HS-27A (cell line): ENCODE measurements at regions not wholly inside any gene's neighbourhood (a gene's known extent, or its start where the extent isn't known, plus 50 kb on each side); places are given as distances from the start of the nearest gene placed in this dataset.
A peak's percentile ranks its signal among the peaks of the same experiment; 100 is the strongest.

ENCODE experiments used
- DNase-seq: peaks from one replicate; pipeline ENCODE4 v3.0.0-alpha.2; 2012; ENCODE audit warnings: low read depth, missing footprints

DNA sequence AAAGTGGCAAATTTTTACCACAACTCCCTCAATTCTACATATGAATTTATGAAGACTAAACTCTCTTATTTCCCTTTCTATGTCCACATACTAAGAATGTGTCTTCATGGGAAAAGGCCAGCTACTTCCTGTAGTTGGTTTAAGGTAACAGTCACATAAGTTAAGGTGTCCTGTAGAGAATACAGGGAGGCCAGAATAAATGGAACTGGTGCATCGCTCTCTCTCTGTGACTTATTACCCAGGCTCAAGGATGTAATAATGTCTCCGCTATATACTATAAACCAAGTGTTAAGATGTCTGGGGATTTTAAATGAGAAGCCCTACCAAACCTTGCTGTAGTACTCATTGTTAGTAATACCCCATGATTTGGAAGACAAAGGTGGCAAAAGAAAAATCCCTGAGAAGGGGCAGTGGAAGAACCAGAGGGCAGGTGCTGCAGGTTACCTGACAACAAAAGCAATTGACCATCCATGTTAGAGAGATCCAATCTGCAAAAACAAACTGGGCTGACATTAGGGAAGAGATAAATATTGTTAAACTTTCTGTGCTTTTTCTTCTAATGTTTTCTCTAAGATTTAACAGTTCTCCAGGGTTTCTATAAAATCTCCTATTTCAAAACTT is 372.8 kb downstream of the TMX3 start:
- no peak for DNase-seq

DNA sequence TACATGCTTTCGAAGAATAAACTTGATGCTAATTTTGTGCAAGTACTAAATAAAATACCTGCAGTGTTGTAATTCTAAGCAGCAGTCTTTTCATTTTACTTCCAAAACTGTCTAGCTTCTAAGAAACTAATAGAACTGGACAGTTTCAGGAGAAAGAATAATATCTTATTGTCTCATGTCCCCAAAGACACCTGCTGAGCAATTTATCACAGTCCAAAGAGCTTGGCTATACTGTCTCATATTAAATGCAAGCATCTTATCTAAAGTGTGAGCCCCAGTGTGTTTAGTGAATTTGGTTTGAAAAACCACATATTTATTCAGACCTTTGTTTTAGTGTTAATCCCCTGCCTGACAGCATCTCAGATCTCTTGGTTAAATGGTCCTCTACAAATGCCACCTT is 374.3 kb downstream of the TMX3 start:
- no peak for DNase-seq

DNA sequence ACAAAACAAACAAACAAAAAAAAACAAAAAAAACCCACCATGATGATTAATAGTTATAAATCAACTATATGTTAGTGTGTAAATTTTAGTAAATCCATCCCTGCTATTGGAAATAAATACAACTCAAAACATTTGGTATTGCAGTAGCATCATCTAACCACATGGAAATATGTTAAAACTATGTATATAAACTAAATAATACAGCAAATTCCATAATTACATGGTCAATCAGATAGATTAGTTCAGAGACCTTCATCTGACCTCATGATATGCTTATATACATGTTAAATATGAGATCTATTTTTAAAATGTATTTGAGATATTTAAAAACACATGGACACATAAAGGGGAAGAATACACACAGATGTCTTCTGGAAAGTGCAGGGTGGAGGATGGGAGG is 384.2 kb downstream of the TMX3 start:
- no peak for DNase-seq

DNA sequence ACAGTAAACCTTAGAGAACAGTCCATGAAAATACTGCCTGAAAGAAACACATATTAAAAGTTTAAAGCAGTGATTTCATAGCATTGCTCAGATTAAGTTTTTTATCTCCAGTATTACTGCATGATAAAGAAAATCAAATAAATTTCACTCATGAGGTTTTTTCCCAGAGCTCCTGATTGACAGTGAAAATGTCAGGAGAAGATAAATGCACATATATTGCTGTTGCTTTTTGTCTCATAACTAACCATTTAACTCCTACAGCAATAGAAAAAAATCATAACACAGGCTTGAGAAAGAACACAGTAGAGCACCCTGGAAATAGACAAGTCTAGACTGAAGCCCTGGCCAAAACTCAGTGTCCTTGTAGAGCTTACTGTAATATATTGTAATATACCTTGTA is 391.0 kb downstream of the TMX3 start:
- no peak for DNase-seq

DNA sequence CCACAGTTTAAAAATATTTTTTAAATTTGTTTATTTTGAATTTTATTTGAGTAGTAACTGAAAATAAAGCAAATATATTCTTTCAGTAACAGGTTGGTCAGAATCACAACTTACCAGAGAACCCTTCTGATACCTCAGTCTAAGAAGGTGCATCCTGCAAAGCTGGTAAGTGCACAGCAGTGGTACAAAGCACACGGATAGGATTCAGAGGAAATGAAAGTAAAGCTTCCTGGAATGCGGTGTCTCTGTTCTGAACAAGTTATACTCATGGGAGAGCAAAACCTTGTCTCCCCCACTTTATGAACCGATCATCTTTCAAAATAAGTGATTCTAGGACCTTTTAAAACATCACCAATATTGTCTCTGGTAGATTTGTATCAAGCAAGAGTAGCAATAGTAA is 398.3 kb downstream of the TMX3 start:
- no peak for DNase-seq

DNA sequence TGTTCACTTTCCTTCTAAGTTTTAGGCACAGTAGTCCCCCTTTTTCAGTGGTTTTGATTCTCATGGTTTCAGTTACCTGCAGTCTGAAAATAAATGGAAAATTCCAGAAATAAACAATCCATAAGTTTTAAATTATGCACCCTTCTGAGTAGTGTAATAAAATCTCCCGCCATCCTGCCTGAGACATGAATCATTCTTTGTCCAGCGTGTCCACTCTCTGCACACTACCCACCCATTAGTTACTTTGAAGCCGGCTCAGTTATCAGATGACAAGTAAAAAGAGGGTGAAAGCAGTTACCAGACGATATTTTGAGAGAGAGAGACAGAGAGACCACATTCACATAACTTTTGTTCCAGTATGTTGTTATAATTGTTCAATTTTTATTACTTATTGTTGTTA is 400.5 kb downstream of the TMX3 start:
- no peak for DNase-seq

DNA sequence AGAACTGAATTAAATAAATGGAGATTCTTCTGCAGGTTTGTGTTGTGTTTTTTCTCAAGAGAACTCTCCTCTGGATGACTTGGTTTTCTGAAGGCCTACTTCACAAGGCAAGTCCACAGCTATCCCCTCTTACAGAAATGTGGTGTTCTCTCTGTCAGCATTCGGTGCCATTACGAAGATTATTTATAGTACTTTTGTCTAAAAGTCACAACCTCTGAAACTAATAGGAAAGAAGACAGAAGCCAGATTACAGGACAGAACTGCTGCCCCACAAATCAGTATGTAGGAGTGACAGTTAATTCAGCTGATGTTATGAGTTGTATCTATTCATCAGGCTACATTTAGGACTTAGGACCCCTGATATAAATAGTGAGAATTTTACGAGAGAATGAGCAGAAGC is 413.5 kb downstream of the TMX3 start:
- DNase-seq, result no peak

DNA sequence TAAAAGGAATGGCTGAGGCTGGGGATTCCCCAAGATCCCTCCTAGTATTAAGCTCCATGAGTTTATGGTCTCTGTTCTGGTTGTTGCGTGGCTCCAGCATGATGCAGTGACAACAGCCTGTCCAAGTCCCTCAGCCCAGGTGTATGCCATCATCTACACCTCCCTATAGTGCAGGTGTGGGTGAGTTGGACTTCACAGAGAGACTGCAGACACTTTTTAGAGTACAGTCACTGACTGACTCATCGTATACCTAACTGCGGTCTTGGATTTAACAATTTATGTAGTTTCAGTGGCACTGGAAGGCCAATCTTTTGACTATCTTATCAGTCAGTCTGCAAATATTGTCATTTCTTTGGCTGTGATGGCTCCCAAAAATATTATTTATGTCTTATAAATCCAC is 415.0 kb downstream of the TMX3 start:
- no peak for DNase-seq

DNA sequence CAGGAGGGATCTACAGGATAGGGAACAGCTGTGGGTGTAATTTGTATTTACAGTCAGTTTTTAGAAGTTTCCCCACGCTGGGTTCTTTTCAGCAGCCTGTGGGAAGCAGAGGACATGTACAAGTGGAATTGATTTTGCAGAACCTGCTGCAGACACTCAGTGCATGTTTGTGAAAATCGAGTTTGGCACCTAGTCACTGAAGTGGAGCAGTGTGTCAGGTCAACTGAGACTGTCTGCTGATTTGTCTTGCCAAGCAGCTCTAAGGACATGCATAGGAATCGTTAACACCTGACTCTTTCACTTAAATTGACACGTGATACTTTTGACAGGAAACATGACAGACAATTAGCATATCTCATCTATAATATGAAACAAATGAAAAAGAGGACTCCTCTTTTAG is 416.6 kb downstream of the TMX3 start:
- no peak for DNase-seq

DNA sequence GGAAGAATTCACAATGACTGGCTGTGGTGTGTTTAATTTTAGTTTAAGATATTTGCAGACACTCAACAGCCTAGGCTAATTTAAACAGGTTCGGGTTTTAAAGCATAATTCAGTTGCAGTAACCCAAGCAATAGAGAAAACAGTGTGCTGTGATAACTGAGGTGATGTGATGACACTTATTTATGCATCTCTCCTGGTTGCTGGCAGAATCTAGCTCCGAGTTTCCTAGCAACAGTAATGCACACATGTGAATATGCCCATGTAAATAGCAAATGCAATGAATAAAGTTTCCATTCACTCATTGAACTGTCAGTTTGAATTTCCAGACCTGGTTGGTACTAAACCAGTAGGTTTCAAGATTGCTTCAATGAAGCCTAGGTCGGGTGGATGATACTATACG is 426.5 kb downstream of the TMX3 start:
- DNase-seq, result no peak

DNA sequence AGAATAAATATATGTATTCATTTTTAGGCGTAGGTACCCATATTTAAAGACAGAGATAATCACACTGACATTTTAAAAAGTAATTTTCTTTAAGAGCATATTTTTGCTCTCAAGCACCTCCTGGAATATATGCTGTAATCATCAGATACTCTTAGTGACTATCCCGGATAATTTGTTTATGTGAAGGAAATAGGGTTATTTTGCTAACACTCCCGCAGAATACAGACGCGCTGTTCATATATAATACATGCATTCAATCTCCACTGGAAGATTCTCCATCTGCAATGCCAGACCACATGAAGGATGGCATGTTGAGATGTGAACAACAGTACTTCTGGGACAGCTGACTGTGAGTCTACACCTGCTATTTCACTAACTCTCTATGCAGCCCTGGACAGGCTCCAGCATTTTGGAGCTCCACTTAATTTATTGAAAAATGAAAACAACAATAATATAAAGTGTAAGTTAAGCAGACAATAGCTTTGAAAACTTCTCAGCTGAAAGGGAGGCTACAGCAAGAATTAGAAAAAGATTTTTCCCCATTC is 430.6 kb downstream of the TMX3 start:
- no peak for DNase-seq

DNA sequence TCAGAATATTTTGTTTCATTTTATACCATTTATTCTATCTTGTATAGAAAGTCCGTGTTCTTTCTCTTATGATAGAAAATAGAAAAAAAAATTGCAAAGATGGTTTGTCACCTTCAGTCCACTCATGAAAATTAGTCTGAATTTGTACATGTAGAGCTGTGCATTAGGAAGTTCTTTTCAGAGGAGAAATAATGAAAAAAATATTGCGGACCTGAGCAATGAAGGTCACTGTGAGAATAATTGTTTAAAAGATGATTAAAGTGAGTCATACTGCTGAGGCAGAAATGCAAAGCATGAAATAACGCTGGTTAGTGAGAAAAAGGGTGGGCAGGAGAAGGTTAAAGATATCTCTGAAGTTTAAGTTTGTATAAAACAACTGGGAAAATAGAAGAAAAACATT is 431.1 kb downstream of the TMX3 start:
- no peak for DNase-seq

DNA sequence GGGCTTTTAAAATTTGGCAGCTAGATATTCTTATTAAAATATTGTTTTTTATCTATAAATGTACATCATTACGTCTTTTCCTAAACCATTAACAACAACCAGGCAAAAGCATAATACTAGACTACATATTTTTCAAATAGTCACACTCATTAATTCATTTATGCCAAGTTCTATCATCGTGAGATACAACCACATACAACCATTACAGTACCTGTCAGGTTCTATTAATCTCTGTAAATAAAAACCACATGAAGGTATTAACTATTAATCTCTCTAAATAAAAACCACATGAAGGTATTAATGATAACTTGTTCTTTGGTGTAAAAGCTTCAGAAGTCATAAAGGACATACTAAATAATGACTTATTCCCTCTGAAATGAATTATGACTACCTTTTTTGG is 432.7 kb downstream of the TMX3 start:
- DNase-seq, result no peak

DNA sequence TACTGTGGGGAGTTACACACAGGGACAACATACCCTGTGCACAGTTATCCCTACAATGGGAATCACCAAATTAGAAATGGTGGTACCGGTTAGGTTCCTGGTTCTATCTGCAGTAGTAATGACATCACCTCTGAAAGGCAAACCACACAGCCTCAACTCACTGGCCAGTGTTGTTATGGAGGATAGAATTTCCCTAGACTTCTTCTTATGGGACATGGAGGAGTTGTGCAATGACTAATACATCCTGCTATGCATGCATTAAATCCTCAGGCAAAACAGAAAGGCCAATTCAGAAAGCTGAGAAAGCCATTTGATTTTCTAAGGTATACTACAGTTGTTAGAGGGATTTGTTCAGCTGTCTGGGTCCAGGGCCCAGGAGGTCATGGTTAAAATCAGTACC is 439.3 kb downstream of the TMX3 start:
- DNase-seq, result peak; percentile 65

DNA sequence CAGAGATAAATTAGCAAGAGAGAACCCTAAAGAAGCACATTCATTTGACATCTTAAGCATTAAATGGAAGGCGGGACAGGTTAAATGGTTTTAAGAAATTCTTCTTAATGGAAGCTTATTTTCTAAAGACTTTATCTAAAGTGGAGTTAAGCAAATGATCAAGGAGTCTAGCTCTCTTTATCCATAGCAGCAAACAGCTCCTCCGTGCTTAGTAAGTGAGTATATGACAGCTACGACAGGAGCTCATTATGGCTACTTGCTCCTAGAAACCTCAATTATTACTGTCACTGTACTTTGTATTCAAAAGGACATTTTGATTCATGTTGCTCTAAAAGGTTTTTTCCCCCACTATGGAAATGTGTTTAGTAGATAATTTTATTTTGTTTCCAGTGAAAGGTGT is 444.9 kb downstream of the TMX3 start:
- no peak for DNase-seq

DNA sequence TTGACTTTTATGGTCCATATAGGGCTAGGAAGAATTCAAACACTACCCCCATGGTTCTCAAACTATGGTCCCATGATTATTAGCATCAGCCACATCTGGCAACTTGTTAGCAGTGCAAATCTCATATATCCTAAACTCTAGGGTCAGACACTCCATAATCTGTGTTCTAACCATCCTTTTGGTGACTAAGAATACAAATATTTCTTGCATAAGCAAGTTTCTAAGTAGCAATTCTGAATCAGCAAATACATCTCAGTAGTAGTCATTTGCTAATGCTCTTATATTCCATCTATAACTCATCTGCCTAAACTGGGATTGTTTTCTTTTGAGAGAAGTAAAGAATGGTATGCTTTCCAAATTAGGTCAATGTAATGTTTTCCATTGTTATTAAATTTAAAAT is 447.3 kb downstream of the TMX3 start:
- DNase-seq, result peak; percentile 56

DNA sequence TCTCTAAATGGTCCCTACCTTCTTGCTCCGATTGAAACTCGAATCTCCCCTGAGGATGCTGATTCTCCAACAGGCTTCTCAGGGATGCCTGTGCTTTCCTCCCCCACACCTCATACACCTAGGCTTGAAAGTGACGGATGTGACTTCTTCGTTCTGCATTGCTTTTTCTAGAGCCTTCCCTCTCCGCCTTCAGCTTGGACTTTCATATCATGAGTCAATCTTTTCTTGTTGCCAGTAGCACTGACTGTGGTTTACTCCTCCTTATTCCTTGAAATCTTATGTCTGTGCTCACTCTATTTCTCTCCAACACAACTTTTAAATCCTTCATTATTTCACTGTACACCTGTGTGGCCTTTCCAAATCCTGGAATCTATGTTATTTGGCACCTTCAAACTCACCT is 451.4 kb downstream of the TMX3 start:
- peak; percentile 51 for DNase-seq

DNA sequence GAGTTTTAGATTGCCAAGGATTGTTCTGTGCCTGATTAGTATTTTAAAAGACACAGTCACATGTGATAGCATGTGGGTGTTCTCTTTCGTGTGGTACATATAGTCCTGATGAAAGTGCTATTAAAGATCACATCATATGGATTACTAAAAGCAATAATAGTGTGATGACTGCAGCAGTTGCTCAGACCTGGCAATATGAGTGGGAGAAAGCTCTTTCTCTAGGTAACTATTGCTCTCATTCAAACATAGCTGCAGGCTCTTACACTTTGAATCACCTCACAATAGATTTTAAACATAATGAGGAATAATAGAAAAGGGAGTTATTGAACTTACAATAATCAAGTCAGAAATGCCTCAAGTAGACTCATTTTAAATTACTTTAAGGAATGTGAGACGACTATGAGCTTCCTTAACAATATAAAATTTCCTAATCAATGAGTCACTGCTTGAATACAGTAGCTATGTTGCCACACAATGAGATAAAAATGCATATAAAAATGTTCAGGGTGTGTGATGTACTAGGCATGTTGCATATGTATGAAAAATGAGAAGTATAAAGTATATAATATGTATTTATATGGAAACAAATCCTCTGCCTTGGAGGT is 452.1 kb downstream of the TMX3 start:
- DNase-seq, result peak; percentile 66

DNA sequence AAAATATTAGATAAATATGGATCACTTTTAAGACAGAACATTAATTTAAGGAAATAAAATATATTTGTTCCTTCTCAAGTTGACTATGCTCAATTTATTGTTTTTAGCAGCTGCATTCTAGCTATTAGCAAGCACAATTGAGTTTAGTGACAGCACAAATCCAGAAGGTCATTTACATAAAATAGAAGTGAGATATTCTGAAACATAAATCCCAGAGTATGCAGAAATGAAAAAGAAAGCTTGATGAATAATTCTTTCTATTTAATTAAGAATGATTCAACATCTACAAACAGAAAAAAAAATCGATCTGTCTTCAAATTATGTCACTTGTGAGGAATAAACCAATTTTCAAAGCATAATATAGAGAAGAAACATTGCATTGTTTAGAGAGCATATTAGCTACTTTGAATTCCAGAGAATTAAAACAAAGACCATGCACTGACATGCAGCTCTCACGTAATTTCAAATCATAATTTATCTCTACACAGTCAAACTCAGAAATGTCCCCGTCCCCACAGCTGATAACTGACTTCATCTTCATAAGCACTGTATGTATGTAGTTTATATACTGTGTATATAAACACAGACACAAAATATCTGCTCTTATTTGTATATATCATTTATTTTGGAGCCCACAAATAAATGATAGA is 458.4 kb downstream of the TMX3 start:
- DNase-seq, result no peak

DNA sequence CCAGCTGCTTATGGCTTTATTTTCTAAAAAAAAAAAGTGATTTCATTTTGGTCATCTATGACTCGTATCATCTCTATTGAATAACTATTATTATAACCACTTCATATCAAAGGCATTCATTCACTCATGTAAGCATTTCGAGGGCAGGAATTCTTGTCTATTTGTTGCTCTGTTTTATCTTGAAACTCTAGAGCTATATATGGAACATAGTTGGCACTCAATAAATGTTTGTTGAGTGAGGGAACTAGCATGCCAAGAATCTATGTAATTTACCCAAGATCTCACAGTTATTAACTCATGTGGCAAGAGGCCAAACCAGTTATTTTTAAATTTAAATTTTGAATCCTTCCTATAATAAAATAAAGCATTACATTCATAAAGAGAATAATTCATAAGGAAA is 470.1 kb downstream of the TMX3 start:
- peak; percentile 74 for DNase-seq

DNA sequence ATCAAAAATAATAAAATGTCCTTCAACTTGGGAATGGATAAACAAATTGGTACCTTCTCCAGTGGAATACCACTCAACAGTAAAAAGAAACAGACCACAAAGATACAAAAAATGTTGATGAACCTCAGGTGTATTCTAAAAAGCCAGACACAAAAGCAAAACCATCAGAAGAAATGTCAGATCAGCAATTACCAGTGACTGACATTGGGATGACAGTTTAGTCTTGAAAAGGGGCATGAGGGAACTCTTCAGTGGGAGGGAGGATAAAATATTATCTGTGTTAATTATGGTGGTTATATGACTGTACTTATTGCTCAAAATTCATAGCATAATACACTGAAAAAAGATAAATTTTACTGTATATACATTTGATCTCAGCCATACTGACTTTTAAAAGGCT is 473.0 kb downstream of the TMX3 start:
- no peak for DNase-seq

DNA sequence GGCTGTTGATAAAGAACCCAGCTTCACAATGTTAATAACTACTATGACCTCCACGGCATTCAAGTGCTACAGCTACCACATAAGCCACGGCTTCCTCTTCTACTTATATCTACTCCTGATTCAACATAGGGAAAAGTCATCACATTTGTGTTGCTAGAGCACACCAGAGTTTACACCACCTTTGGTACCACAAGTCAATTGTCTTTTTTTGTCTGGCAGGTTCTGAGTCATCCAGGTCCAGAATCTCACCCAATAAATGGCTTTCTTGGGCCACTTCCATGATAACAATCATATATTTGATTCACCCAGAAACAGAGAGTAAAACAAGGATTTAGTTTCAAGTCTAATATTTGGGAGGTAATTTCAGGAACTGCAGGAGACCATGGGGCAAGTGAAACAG is 480.2 kb downstream of the TMX3 start:
- no peak for DNase-seq

DNA sequence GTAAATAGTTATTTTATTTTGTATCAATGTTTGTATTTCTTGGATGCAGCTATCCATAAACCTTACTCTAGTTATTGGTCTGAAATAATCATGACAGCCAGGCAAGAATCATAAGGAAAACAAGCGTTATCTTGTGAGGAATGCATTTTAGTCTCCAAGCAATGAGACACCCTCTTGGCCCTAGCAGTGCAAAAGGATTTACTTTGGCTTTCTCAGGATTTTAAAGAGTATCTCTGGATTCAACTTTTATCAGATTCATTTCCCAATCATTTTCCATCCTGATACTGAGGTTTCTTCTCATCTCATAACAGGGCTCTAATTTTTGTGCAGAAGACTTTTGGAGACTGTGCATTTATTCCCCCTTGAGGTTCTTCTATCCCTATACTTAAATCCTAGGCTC is 480.8 kb downstream of the TMX3 start:
- no peak for DNase-seq

DNA sequence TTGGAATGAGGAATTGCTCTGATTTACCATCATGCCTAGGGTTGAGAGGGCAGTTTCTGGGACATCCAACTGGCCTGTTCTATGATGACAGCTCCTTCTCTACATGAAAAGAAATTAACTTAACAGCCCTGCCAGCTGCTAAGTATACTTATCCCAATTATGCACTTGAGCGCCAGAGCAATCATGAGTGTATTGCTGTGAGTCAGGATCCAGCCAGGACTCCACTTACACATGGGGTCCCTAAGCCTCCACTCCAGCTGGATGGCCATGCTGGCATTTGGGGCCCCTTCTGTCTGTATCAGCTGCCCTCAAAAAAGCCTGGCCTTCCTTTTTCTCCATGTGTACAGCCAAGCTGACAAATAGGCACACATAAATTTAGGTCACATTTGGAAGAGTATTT is 481.9 kb downstream of the TMX3 start:
- no peak for DNase-seq
